GM19351 (cell line): ENCODE measurements at regions not wholly inside any gene's neighbourhood (a gene's known extent, or its start where the extent isn't known, plus 50 kb on each side); places are given as distances from the start of the nearest gene placed in this dataset.

Source experiments
- ATAC-seq: cut with Tn5 transposase; IDR thresholded peaks from one replicate; pipeline ENCODE4 v1.9.1; 2021; ENCODE audit warnings: mild to moderate bottlenecking, moderate library complexity; ENCODE audit not compliant: unreplicated experiment

GRCh38 chr2:163200741-163201140, 362.2 kb upstream of the KCNH7 start:
- ATAC-seq, result no peak

- ATAC-seq, result no peak
These were observed 360.4 kb upstream of the KCNH7 start for GRCh38 chr2:163198972-163199371.

GRCh38 chr2:163198007-163198406, 359.4 kb upstream of the KCNH7 start:
- ATAC-seq, result no peak

- ATAC-seq, result peak; percentile 81
These were observed 352.8 kb upstream of the KCNH7 start for GRCh38 chr2:163191372-163191771.

- no peak for ATAC-seq
These were observed 349.6 kb upstream of the KCNH7 start for GRCh38 chr2:163187995-163188655.

- no peak for ATAC-seq
These were observed 348.6 kb upstream of the KCNH7 start for GRCh38 chr2:163187119-163187518.

GRCh38 chr2:163185160-163185559, 346.6 kb upstream of the KCNH7 start:
- ATAC-seq, result no peak

GRCh38 chr2:163182764-163183354, 344.3 kb upstream of the KCNH7 start:
- ATAC-seq, result peak; percentile 82

GRCh38 chr2:163177592-163177991, 339.0 kb upstream of the KCNH7 start:
- ATAC-seq, result no peak

- ATAC-seq, result no peak
These were observed 336.7 kb upstream of the KCNH7 start for GRCh38 chr2:163175294-163175693.

GRCh38 chr2:163173591-163173990, 335.0 kb upstream of the KCNH7 start:
- no peak for ATAC-seq

GRCh38 chr2:163171786-163172530, 333.4 kb upstream of the KCNH7 start:
- no peak for ATAC-seq

- no peak for ATAC-seq
These were observed 319.4 kb upstream of the KCNH7 start for GRCh38 chr2:163157891-163158496.

- no peak for ATAC-seq
These were observed 318.8 kb upstream of the KCNH7 start for GRCh38 chr2:163157411-163157810.

- no peak for ATAC-seq
These were observed 317.4 kb upstream of the KCNH7 start for GRCh38 chr2:163155925-163156324.

GRCh38 chr2:163155279-163155883, 316.8 kb upstream of the KCNH7 start:
- ATAC-seq, result peak; percentile 92

GRCh38 chr2:163142618-163143017, 304.1 kb upstream of the KCNH7 start:
- ATAC-seq, result no peak

- no peak for ATAC-seq
These were observed 300.4 kb upstream of the KCNH7 start for GRCh38 chr2:163138947-163139346.

- no peak for ATAC-seq
These were observed 296.7 kb upstream of the KCNH7 start for GRCh38 chr2:163135256-163135655.

GRCh38 chr2:163133602-163134001, 295.0 kb upstream of the KCNH7 start:
- no peak for ATAC-seq

- peak; percentile 52 for ATAC-seq
These were observed 294.3 kb upstream of the KCNH7 start for GRCh38 chr2:163132850-163133249.
